C4-2B (cell line): ENCODE measurements at regions not wholly inside any gene's neighbourhood (a gene's known extent, or its start where the extent isn't known, plus 50 kb on each side); places are given as distances from the start of the nearest gene placed in this dataset.

Source experiments
- H3K27ac ChIP-seq: fragments of 450-650 bp; 2 replicates; pipeline ENCODE4 v1.5.1; 2017
- ZFX ChIP-seq: fragments of 450-650 bp; IDR thresholded peaks from 2 replicates; pipeline ENCODE4 v1.6.1; 2017
- TF ChIP-seq, protein P1 (sequence below): fragments of 450-650 bp; conservative IDR thresholded peaks from 2 replicates; pipeline ENCODE4 v1.5.1; 2017; ENCODE audit warnings: mild to moderate bottlenecking

DNA sequence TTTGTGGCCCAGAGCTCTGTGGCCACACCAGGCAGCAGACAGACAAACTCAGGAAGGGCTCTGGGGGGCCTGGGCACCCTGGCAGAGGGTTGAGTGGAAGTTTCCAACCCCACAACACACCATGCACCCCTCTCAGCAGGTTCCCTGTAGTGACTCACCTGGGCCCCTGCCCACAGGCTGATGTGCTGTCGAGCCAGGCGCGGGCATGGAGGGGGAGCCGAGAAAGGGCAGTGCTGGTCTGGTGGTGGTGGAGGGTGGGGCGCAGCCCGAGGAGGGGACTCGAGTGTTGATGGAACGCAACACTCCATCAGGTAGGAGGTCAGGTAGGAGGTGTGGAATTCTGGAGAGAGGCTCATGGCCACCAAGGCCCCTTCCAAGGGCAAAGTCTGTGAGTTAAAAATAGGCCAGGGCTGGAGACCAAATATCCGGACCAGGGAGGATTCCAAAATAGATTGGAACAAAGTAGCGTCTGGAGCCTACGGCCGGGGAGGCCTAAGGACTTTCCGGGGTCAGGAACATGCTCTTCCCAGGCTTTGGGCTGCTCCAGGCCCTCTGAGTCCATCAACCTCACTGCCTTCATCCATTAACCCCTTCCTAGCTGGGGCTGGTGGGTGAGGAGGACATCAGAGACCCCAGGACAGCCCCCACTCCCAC, 191.5 kb upstream of the AJAP1 start:
- no peak overlapping the region for H3K27ac ChIP-seq
- no peak for TF ChIP-seq ZFX
- TF ChIP-seq, protein P1, sequence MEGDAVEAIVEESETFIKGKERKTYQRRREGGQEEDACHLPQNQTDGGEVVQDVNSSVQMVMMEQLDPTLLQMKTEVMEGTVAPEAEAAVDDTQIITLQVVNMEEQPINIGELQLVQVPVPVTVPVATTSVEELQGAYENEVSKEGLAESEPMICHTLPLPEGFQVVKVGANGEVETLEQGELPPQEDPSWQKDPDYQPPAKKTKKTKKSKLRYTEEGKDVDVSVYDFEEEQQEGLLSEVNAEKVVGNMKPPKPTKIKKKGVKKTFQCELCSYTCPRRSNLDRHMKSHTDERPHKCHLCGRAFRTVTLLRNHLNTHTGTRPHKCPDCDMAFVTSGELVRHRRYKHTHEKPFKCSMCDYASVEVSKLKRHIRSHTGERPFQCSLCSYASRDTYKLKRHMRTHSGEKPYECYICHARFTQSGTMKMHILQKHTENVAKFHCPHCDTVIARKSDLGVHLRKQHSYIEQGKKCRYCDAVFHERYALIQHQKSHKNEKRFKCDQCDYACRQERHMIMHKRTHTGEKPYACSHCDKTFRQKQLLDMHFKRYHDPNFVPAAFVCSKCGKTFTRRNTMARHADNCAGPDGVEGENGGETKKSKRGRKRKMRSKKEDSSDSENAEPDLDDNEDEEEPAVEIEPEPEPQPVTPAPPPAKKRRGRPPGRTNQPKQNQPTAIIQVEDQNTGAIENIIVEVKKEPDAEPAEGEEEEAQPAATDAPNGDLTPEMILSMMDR, result no peak

DNA sequence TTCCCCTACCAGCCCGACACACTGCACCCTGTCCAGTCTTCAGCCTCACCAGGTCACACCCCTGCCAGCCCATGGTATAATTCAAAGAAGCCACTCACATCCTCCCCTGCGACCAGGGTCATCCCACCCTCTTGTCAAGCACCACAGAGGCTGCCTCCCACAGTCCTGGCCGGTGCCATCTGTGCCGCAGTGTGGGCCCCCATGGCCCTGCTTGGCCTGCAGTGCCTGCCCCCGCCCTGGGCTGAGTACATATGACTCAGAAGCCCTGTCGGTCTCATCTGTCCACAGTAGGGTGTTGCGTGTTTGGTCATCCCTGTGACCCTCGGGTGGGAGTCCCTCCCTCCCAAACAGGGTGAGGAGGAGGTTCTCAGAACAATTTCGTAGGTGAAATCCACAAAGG, 190.8 kb upstream of the AJAP1 start:
- TF ChIP-seq, protein P1, result no peak
- TF ChIP-seq ZFX, result no peak
- no peak overlapping the region for H3K27ac ChIP-seq

DNA sequence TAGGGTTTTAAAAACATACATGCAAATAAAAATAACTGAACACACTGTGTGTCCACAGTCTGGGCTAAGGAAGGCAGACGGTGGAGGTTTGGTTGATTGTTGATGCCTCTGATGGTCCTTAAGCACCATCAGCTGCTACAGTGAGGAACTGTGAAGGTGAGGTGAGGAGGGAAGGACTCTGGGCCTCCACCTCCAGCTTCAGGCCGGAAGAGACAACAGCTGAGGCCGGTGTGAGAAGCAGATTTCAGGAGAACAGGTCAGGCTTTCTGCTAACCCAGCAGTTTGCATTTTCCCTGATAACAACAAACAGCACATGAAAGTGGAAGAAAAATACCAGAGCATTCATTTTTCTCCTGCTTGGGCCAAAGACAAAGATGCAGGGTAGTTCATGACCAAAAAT, 189.9 kb upstream of the AJAP1 start:
- H3K27ac ChIP-seq, result no peak overlapping the region
- TF ChIP-seq, protein P1, result no peak
- no peak for TF ChIP-seq ZFX

DNA sequence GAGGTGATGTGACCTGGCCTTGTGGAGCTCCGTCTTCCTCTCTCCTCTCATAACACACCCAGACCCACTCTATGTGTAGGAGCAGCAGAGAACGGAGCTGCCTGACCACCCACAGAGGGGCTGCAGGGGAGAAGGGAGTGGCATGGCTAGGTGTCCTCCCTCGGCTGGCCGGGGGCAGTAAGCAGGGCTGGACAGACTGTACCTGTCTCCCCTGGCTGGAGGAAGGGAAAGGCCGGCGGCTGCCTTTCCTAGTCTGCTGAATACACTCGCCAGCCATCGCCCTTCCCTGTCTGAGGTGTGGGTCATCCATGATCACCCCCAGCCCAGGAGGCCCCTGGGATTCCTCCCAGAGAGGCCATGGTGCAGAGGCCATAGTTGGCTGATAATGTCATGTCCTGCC, 187.2 kb upstream of the AJAP1 start:
- H3K27ac ChIP-seq, result no peak overlapping the region
- TF ChIP-seq, protein P1, result no peak
- no peak for TF ChIP-seq ZFX

DNA sequence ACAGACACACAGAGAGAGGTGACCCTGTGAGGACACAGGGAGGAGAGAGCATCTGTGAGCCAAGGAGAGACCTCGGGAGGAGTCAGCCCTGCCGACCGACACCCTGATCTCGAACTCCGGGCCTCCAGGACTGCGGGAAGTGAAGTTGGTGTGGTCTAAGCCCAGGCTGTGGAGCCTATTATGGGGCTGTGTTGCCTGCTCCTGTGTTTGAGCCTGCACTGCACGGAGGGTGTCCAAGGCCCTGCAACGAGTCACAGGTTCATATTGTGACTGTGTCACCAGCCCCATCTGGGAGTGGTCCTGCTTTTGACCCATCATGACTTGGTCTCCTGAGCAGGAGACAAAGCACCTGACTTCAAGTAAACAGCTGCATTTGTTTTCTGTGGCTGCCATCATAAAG, 186.0 kb upstream of the AJAP1 start:
- H3K27ac ChIP-seq, result no peak overlapping the region
- TF ChIP-seq, protein P1, result no peak
- TF ChIP-seq ZFX, result no peak

DNA sequence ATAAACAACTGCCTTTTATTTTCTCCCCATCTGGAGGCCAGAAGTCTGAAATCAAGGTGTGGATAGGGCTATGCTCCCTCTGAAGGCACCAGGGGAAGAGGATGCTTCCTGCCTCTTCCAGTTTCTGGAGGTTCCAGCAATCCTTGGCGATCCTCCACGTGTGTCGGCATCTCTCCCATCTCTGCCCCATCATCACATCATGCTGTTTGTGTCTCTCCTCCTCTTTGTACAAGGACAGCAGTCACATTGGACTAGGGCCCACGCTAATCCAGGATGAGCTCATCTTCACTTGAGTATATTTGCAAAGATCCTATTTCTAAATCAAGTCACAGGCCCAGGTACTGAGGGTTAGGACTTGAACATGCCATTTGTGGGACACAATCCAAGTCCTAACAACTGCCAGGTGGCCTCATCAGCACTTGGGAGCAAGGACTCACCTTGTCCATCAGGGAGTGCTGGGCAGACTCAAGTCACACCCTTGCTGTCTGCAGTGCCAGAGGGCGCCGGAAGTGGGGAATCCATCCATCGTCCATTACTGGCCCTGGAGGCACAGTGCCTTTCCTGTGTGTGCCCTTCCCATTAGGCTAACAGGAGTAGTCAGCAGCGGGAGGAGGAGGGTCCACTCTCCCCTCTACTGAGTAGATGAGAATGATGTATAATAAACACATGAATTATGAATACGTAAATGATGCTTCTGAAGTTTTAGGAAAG, 185.4 kb upstream of the AJAP1 start:
- TF ChIP-seq, protein P1, result no peak
- TF ChIP-seq ZFX, result no peak
- H3K27ac ChIP-seq, result no peak overlapping the region

DNA sequence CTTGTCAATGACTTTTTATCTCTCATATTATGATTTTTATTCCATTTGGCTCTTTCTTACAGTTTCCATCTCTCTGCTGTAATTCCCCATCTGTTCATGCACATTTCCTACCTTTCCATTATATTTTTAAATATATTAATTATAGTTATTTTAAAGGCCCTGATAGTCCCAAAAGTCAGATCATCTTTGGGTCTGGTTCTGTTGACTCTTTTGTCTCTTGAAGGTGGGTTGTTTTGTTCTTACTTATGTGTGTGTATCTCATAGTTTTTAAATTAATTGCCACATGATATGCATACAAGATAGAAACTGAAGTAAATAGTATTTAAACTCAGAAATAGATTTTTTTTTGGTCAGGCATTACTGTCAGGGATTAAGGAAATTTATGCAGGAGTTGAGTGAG, 178.0 kb upstream of the AJAP1 start:
- H3K27ac ChIP-seq, result no peak overlapping the region
- no peak for TF ChIP-seq ZFX
- TF ChIP-seq, protein P1, result no peak
